ENCODE measurements at regions not wholly inside any gene's neighbourhood (a gene's known extent, or its start where the extent isn't known, plus 50 kb on each side); places are given as distances from the start of the nearest gene placed in this dataset.

DNA sequence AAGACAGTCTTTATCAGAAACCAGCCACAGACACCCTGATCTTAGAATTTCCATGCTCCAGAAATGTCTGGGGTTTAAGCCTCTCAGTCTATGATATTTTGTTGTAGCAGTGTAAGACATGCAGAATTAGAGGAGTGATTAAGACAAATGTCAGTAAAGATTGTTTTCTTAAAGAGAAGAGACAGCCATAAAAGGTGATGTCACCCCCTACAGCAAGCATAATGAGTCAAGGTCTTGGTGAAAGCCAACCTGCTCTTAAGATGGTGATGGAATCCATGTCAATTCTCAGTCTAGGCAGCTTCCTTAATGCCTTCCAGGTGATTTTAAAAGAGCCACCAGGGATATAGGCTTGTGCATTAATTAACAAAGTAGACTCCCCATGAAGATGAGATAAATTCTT is 849.9 kb upstream of the EPHA7 start:
- TF ChIP-seq, protein P1, sequence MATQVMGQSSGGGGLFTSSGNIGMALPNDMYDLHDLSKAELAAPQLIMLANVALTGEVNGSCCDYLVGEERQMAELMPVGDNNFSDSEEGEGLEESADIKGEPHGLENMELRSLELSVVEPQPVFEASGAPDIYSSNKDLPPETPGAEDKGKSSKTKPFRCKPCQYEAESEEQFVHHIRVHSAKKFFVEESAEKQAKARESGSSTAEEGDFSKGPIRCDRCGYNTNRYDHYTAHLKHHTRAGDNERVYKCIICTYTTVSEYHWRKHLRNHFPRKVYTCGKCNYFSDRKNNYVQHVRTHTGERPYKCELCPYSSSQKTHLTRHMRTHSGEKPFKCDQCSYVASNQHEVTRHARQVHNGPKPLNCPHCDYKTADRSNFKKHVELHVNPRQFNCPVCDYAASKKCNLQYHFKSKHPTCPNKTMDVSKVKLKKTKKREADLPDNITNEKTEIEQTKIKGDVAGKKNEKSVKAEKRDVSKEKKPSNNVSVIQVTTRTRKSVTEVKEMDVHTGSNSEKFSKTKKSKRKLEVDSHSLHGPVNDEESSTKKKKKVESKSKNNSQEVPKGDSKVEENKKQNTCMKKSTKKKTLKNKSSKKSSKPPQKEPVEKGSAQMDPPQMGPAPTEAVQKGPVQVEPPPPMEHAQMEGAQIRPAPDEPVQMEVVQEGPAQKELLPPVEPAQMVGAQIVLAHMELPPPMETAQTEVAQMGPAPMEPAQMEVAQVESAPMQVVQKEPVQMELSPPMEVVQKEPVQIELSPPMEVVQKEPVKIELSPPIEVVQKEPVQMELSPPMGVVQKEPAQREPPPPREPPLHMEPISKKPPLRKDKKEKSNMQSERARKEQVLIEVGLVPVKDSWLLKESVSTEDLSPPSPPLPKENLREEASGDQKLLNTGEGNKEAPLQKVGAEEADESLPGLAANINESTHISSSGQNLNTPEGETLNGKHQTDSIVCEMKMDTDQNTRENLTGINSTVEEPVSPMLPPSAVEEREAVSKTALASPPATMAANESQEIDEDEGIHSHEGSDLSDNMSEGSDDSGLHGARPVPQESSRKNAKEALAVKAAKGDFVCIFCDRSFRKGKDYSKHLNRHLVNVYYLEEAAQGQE (IDR thresholded peaks at IDR 0.05; ENCODE audit: low read depth), result no peak
- no peak for TF ChIP-seq TCF12 (IDR thresholded peaks at IDR 0.05; ENCODE audit: low read depth)
- no peak for TF ChIP-seq YY1 (IDR thresholded peaks at IDR 0.05; ENCODE audit: low read depth)
- no peak for TF ChIP-seq NFIC (IDR thresholded peaks at IDR 0.05)
